Keratinocyte (primary cell): ENCODE measurements at regions not wholly inside any gene's neighbourhood (a gene's known extent, or its start where the extent isn't known, plus 50 kb on each side); places are given as distances from the start of the nearest gene placed in this dataset.

Experiments
- DNase-seq: peaks from one replicate; pipeline ENCODE4 v3.0.0-alpha.2; 2011; ENCODE audit warnings: low read depth, missing footprints, low spot score
- FAIRE-seq: peaks from 2 replicates; lab custom pipeline; 2011; peaks lifted over from hg19 to GRCh38; lab: Jason Lieb, UNC
- H2AFZ ChIP-seq: 2 replicates; pipeline ENCODE4 v1.6.0; 2012; ENCODE audit warnings: low read length, control low read depth, inconsistent platforms; ENCODE audit not compliant: control insufficient read depth
- H3K27ac ChIP-seq: 2 replicates; pipeline ENCODE4 v1.5.1; 2011; ENCODE audit warnings: low read length; ENCODE audit not compliant: control insufficient read depth, insufficient read depth
- H3K27me3 ChIP-seq: 3 replicates; pipeline ENCODE4 v1.6.0; 2011; ENCODE audit warnings: low read length; ENCODE audit not compliant: control insufficient read depth, insufficient read depth; ENCODE audit errors: extremely low read depth
- H3K36me3 ChIP-seq, 2 experiments: 2 replicates in 1 of 2; 3 replicates in 1 of 2; pipeline ENCODE4 v1.5.1; 2011; ENCODE audit warnings: low read length in 2 of 2, mild to moderate bottlenecking in 1 of 2; ENCODE audit not compliant: control insufficient read depth in 2 of 2, insufficient read depth in 2 of 2; ENCODE audit errors: extremely low read depth in 1 of 2
- H3K4me1 ChIP-seq: 3 replicates; pipeline ENCODE4 v1.5.1; 2011; ENCODE audit warnings: low read length; ENCODE audit not compliant: control insufficient read depth, insufficient read depth; ENCODE audit errors: extremely low read depth
- H3K4me2 ChIP-seq: 3 replicates; pipeline ENCODE4 v1.6.0; 2011; ENCODE audit warnings: low read depth, low read length; ENCODE audit not compliant: control insufficient read depth, insufficient read depth; ENCODE audit errors: extremely low read depth
- H3K4me3 ChIP-seq, 3 experiments: fragments of 200-600 bp in 1 of 3; sonication (generic) in 1 of 3; 2 replicates in 2 of 3; 3 replicates in 1 of 3; pipeline ENCODE4 v1.5.1; 2011 to 2016; ENCODE audit warnings: low read length in 3 of 3, mild to moderate bottlenecking in 3 of 3, control low read depth in 2 of 3, inconsistent platforms in 1 of 3, low read depth in 1 of 3, mixed read lengths in 1 of 3, mixed run types in 1 of 3, moderate library complexity in 1 of 3; ENCODE audit not compliant: control insufficient read depth in 2 of 3, insufficient read depth in 2 of 3; ENCODE audit errors: extremely low read depth in 1 of 3
- H3K79me2 ChIP-seq: 2 replicates; pipeline ENCODE4 v1.6.0; 2012; ENCODE audit warnings: low read length; ENCODE audit not compliant: control insufficient read depth, insufficient read depth
- H3K9ac ChIP-seq: 3 replicates; pipeline ENCODE4 v1.6.0; 2011; ENCODE audit warnings: low read length; ENCODE audit not compliant: control insufficient read depth, insufficient read depth; ENCODE audit errors: extremely low read depth
- H3K9me1 ChIP-seq: 3 replicates; pipeline ENCODE4 v1.6.0; 2011; ENCODE audit warnings: low read length; ENCODE audit not compliant: control insufficient read depth, insufficient read depth; ENCODE audit errors: extremely low read depth
- H3K9me3 ChIP-seq: 2 replicates; pipeline ENCODE4 v1.5.1; 2012; ENCODE audit warnings: low read depth, low read length; ENCODE audit not compliant: control insufficient read depth
- H4K20me1 ChIP-seq: 3 replicates; pipeline ENCODE4 v1.6.0; 2011; ENCODE audit warnings: low read length; ENCODE audit not compliant: control insufficient read depth, insufficient read depth; ENCODE audit errors: extremely low read depth
- CTCF ChIP-seq, 3 experiments: IDR thresholded peaks in 1 of 3; conservative IDR thresholded peaks in 1 of 3; optimal IDR thresholded peaks in 1 of 3; 2 replicates in 2 of 3; 3 replicates in 1 of 3; pipeline versions ENCODE3 to v1.5.1; 2011; ENCODE audit warnings: low read length in 3 of 3, mild to moderate bottlenecking in 3 of 3, moderate library complexity in 2 of 3, control low read depth in 1 of 3, inconsistent platforms in 1 of 3; ENCODE audit not compliant: insufficient read depth in 2 of 3; ENCODE audit errors: extremely low read depth in 1 of 3
- EZH2 ChIP-seq: IDR thresholded peaks from one replicate; pipeline ENCODE4 v1.6.1; 2012; ENCODE audit warnings: inconsistent platforms, mild to moderate bottlenecking, low read length, moderate library complexity
- dilution Hi-C: fragments of 300-500 bp; cut with MboI; formaldehyde crosslinking; loops from one replicate; pipeline ENCODE4 v1.7.0; 2020; ENCODE audit warnings: low sequenced_read_pairs; ENCODE audit not compliant: extremely low pct_ligation_motif_present

- dilution Hi-C loops = no loop called here
- Histone ChIP-seq H3K9ac (no peak overlapping the region), H3K36me3 (no peaks in the 10 kb centered on the region), H3K9me3 (no peaks in the 10 kb centered on the region), H3K4me3 (no peak overlapping the region), H3K4me1 (no peaks in the 10 kb centered on the region), H3K4me2 (no peak overlapping the region), H3K9me1 (no peaks in the 10 kb centered on the region), H3K27ac (no peak overlapping the region), H4K20me1 (no peaks in the 10 kb centered on the region), H3K27me3 (no peaks in the 10 kb centered on the region), H2AFZ (no peak overlapping the region), H3K79me2 (no peaks in the 10 kb centered on the region)
- FAIRE-seq = no peak
- TF ChIP-seq CTCF (optimal IDR thresholded peaks at IDR 0.05 in 1 of 3, IDR thresholded peaks at IDR 0.05 in 1 of 3, conservative IDR thresholded peaks at IDR 0.05 in 1 of 3; ENCODE audit: extremely low read depth in 1 of 3, insufficient read depth in 2 of 3, low read length in 3 of 3) = no peak
- no peak for DNase-seq
Observed at GRCh38 chr1:199007423-199007822, 368.6 kb downstream of the PTPRC start.

GRCh38 chr1:199009447-199009846 lies 370.6 kb downstream of the PTPRC start:
- no peak for FAIRE-seq
- Histone ChIP-seq H3K4me3 (no peak overlapping the region), H3K79me2 (no peaks in the 10 kb centered on the region), H4K20me1 (no peaks in the 10 kb centered on the region), H2AFZ (no peak overlapping the region), H3K9me1 (no peaks in the 10 kb centered on the region), H3K4me1 (no peaks in the 10 kb centered on the region), H3K9me3 (no peaks in the 10 kb centered on the region), H3K4me2 (no peak overlapping the region), H3K27ac (no peak overlapping the region), H3K36me3 (no peaks in the 10 kb centered on the region), H3K27me3 (no peaks in the 10 kb centered on the region), H3K9ac (no peak overlapping the region)
- DNase-seq = no peak
- dilution Hi-C loops = no loop called here
- TF ChIP-seq EZH2 (no peak), CTCF (optimal IDR thresholded peaks at IDR 0.05 in 1 of 3, IDR thresholded peaks at IDR 0.05 in 1 of 3, conservative IDR thresholded peaks at IDR 0.05 in 1 of 3; ENCODE audit: extremely low read depth in 1 of 3, insufficient read depth in 2 of 3, low read length in 3 of 3) (no peak)
